IMR-90 (cell line): ENCODE measurements at regions not wholly inside any gene's neighbourhood (a gene's known extent, or its start where the extent isn't known, plus 50 kb on each side); places are given as distances from the start of the nearest gene placed in this dataset.

Source experiments
- ATAC-seq: fragments of 200-7000 bp; cut with Tn5 transposase; 2 replicates; pipeline ENCODE4 v1.9.1; 2020; ENCODE audit warnings: low read depth, mild to moderate bottlenecking, moderate library complexity
- BruUV-seq: library from RNA; stranded (reverse); fragments of 400-500 nt; replicated peaks from 2 replicates; lab custom pipeline; 2021; lab: Mats Ljungman, UMichigan
- CTCF ChIA-PET: fragments of 300-600 bp; formaldehyde crosslinking; extraction: SDS; loops from one replicate; lab custom pipeline; 2021; ENCODE audit warnings: antibody characterized with exemption; lab: Yijun Ruan, JAX
- POLR2A ChIA-PET: fragments of 300-600 bp; sonication (Branson Sonifier 250); formaldehyde crosslinking; loops from one replicate; lab custom pipeline; 2022; ENCODE audit warnings: antibody characterized with exemption; ENCODE audit not compliant: unreplicated experiment; lab: Charles Lee
- DNase-seq: peaks from one replicate; pipeline ENCODE4 v3.0.0; 2013
- H2AFZ ChIP-seq: replicated peaks from 2 replicates; pipeline ENCODE3; 2013; ENCODE audit warnings: low read length, mild to moderate bottlenecking; ENCODE audit not compliant: poor library complexity
- H2AK5ac ChIP-seq: 2 replicates; pipeline ENCODE4 v1.6.1; 2013; ENCODE audit warnings: low read depth, low read length, inconsistent platforms
- H2AK9ac ChIP-seq: replicated peaks from 2 replicates; pipeline ENCODE3; 2013; ENCODE audit warnings: mild to moderate bottlenecking, low read depth, low read length, moderate library complexity; ENCODE audit not compliant: poor library complexity
- H2BK120ac ChIP-seq: 2 replicates; pipeline ENCODE4 v1.6.1; 2013; ENCODE audit warnings: low read depth, low read length, inconsistent platforms
- H2BK15ac ChIP-seq: 3 replicates; pipeline ENCODE4 v1.6.1; 2013; ENCODE audit warnings: low read depth, low read length, inconsistent platforms
- H2BK20ac ChIP-seq: 2 replicates; pipeline ENCODE4 v1.6.1; 2013; ENCODE audit warnings: low read depth, mild to moderate bottlenecking, inconsistent platforms, low read length, moderate library complexity
- H2BK5ac ChIP-seq: 2 replicates; pipeline ENCODE4 v1.6.1; 2013; ENCODE audit warnings: mild to moderate bottlenecking, low read depth, low read length, inconsistent platforms; ENCODE audit not compliant: poor library complexity, severe bottlenecking
- H3K14ac ChIP-seq: replicated peaks from 2 replicates; pipeline ENCODE4 v1.6.1; 2013; ENCODE audit warnings: low read depth, low read length, inconsistent platforms
- H3K18ac ChIP-seq: 2 replicates; pipeline ENCODE4 v1.6.1; 2013; ENCODE audit warnings: low read depth, low read length, control low read depth
- H3K23ac ChIP-seq: 2 replicates; pipeline ENCODE4 v1.6.1; 2013; ENCODE audit warnings: low read depth, low read length, inconsistent platforms
- H3K27ac ChIP-seq: 2 replicates; pipeline ENCODE4 v1.5.1; 2013; ENCODE audit warnings: mild to moderate bottlenecking, control low read depth, low read length; ENCODE audit not compliant: insufficient read depth
- H3K27me3 ChIP-seq: 2 replicates; pipeline ENCODE4 v1.6.1; 2013; ENCODE audit warnings: low read length; ENCODE audit not compliant: control insufficient read depth, insufficient read depth
- H3K36me3 ChIP-seq: 2 replicates; pipeline ENCODE4 v1.6.1; 2013; ENCODE audit warnings: low read length, mixed read lengths; ENCODE audit not compliant: control insufficient read depth, insufficient read depth
- H3K4ac ChIP-seq: 2 replicates; pipeline ENCODE4 v1.6.1; 2013; ENCODE audit warnings: low read depth, low read length, inconsistent platforms
- H3K4me1 ChIP-seq: 2 replicates; pipeline ENCODE4 v1.6.1; 2013; ENCODE audit warnings: low read length, mixed read lengths; ENCODE audit not compliant: control insufficient read depth, insufficient read depth
- H3K4me2 ChIP-seq: 2 replicates; pipeline ENCODE4 v1.6.1; 2013; ENCODE audit warnings: low read depth, mild to moderate bottlenecking, control low read depth, low read length, moderate library complexity
- H3K4me3 ChIP-seq: 2 replicates; pipeline ENCODE4 v1.5.1; 2013; ENCODE audit warnings: low read depth, mild to moderate bottlenecking, control low read depth, low read length, moderate library complexity; ENCODE audit not compliant: insufficient read depth
- H3K56ac ChIP-seq: 2 replicates; pipeline ENCODE4 v1.6.1; 2013; ENCODE audit warnings: low read length, inconsistent platforms; ENCODE audit not compliant: insufficient read depth; ENCODE audit errors: extremely low read depth
- H3K79me1 ChIP-seq, 2 experiments: 2 replicates each; pipeline ENCODE4 v1.6.1; 2013; ENCODE audit warnings: low read length in 2 of 2, inconsistent platforms in 1 of 2, low read depth in 1 of 2
- H3K9ac ChIP-seq: 2 replicates; pipeline ENCODE4 v1.6.1; 2013; ENCODE audit warnings: low read depth, low read length, control low read depth
- H3K9me1 ChIP-seq: 2 replicates; pipeline ENCODE4 v1.6.1; 2013; ENCODE audit warnings: low read length, inconsistent platforms; ENCODE audit not compliant: insufficient read depth
- H3K9me3 ChIP-seq: 2 replicates; pipeline ENCODE4 v1.6.1; 2013; ENCODE audit warnings: low read length; ENCODE audit not compliant: control insufficient read depth, insufficient read depth
- H4K20me1 ChIP-seq: 2 replicates; pipeline ENCODE4 v1.6.1; 2013; ENCODE audit warnings: low read length, inconsistent platforms; ENCODE audit not compliant: insufficient read depth
- H4K5ac ChIP-seq: 2 replicates; pipeline ENCODE4 v1.6.1; 2013; ENCODE audit warnings: mild to moderate bottlenecking, low read depth, low read length, control low read depth
- H4K8ac ChIP-seq, 2 experiments: 2 replicates each; pipeline ENCODE4 v1.6.1; 2013; ENCODE audit warnings: low read depth in 2 of 2, low read length in 2 of 2, control low read depth in 1 of 2, inconsistent platforms in 1 of 2
- H4K91ac ChIP-seq: 2 replicates; pipeline ENCODE4 v1.6.1; 2013; ENCODE audit warnings: low read depth, low read length, inconsistent platforms; ENCODE audit not compliant: insufficient read depth
- CEBPB ChIP-seq: IDR thresholded peaks from 2 replicates; pipeline ENCODE4 v1.6.1; 2012; ENCODE audit warnings: low read depth, low read length, improper control_type of control experiment
- CHD1 ChIP-seq: IDR thresholded peaks from 2 replicates; pipeline ENCODE4 v1.6.1; 2012; ENCODE audit warnings: low read depth, low read length, improper control_type of control experiment
- FOS ChIP-seq: fragments of 150-350 bp; IDR thresholded peaks from 2 replicates; pipeline ENCODE4 v1.6.1; 2016; ENCODE audit warnings: low read depth, low read length
- MAFK ChIP-seq: IDR thresholded peaks from 2 replicates; pipeline ENCODE4 v1.6.1; 2012; ENCODE audit warnings: low read depth, low read length, improper control_type of control experiment
- MAZ ChIP-seq: IDR thresholded peaks from 2 replicates; pipeline ENCODE4 v1.6.1; 2012; ENCODE audit warnings: low read depth, mild to moderate bottlenecking, low read length, improper control_type of control experiment, moderate library complexity, borderline replicate concordance
- NFE2L2 ChIP-seq: fragments of 150-350 bp; IDR thresholded peaks from 2 replicates; pipeline ENCODE4 v1.6.1; 2016; ENCODE audit warnings: low read depth, mild to moderate bottlenecking, low read length
- POLR2A ChIP-seq: IDR thresholded peaks from 2 replicates; pipeline ENCODE4 v1.6.1; 2012; ENCODE audit warnings: mild to moderate bottlenecking, low read depth, low read length
- RCOR1 ChIP-seq: IDR thresholded peaks from 2 replicates; pipeline ENCODE4 v1.6.1; 2012; ENCODE audit warnings: mild to moderate bottlenecking, low read length, improper control_type of control experiment; ENCODE audit not compliant: insufficient replicate concordance
- RFX5 ChIP-seq: IDR thresholded peaks from 2 replicates; pipeline ENCODE4 v1.8.0; 2012; ENCODE audit warnings: low read depth, mild to moderate bottlenecking, low read length, moderate library complexity
- SMC3 ChIP-seq: fragments of 150-350 bp; IDR thresholded peaks from 2 replicates; pipeline ENCODE4 v1.6.1; 2016; ENCODE audit warnings: low read depth, mild to moderate bottlenecking, antibody characterized with exemption, low read length, moderate library complexity
- WGBS, 2 experiments: methylation state at CpG; one replicate each; pipeline versions ENCODE4 v1.1.5 to v1.1.7; 2013; ENCODE audit warnings: missing lambda C conversion rate in 2 of 2; ENCODE audit not compliant: insufficient read length in 1 of 2; ENCODE audit errors: extremely low coverage in 2 of 2; 5-methylcytosine and 5-hydroxymethylcytosine counted together
- dilution Hi-C: fragments of 300-500 bp; cut with HindIII; formaldehyde crosslinking; loops from one replicate; pipeline ENCODE4 v1.14.3; 2018; ENCODE audit warnings: low sequenced_read_pairs; ENCODE audit not compliant: unreplicated experiment
- in situ Hi-C: fragments of 300-500 bp; cut with MboI; formaldehyde crosslinking; loops from 3 replicates; pipeline ENCODE4 v1.14.3; 2019; ENCODE audit warnings: low sequenced_read_pairs, inconsistent platforms, mixed read lengths
- intact Hi-C: fragments of 100-400 bp; cut with micrococcal nuclease; formaldehyde crosslinking; loops from 2 replicates; pipeline ENCODE4 v1.10.0; 2022
- TF ChIP-seq, protein P1 (sequence below): fragments of 150-350 bp; IDR thresholded peaks from 2 replicates; pipeline ENCODE4 v1.6.1; 2017; ENCODE audit warnings: mild to moderate bottlenecking, antibody characterized with exemption, low read length, low read depth
- TF ChIP-seq, protein P2 (sequence below): conservative IDR thresholded peaks from 2 replicates; pipeline ENCODE4 v1.5.1; 2012; ENCODE audit warnings: mild to moderate bottlenecking, low read depth, low read length, improper control_type of control experiment

DNA sequence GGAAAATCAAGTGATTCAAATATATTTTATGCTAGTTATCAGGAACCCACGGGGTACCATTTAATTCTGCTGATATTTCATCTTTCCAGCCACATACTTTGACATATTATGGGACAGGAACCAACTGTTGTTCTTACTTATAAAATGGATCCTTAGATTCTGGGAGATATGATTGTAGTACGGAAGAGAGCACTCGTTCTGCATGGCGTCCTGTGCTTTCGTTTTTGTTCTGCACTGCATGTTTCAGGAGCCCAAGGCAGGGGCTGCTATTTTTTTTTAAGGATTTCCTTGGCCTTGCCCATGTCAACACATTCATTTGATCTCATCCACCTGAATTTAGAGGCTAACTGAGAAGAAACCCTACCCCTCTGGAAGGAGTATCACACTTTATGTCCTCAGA is 245.5 kb upstream of the TLL1 start:
- Histone ChIP-seq H3K36me3 (no peaks in the 10 kb centered on the region), H3K9me1 (no peaks in the 10 kb centered on the region), H3K9ac (no peak overlapping the region), H3K56ac (no peak overlapping the region), H3K4me2 (no peak overlapping the region), H3K9me3 (peaks cover 8% of the 10 kb centered on the region), H2BK20ac (no peak overlapping the region), H4K5ac (no peak overlapping the region), H2AFZ (no peak overlapping the region), H2AK9ac (no peak overlapping the region), H3K23ac (no peak overlapping the region), H4K91ac (no peak overlapping the region), H2BK120ac (no peak overlapping the region), H3K18ac (no peak overlapping the region), H3K4ac (no peak overlapping the region), H3K27ac (no peak overlapping the region), H3K27me3 (no peaks in the 10 kb centered on the region), H4K8ac (no peak overlapping the region), H4K20me1 (no peaks in the 10 kb centered on the region), H2BK5ac (no peak overlapping the region), H2AK5ac (no peak overlapping the region), H3K4me3 (no peak overlapping the region), H3K4me1 (no peaks in the 10 kb centered on the region), H2BK15ac (no peak overlapping the region), H3K79me1 (no peaks in the 10 kb centered on the region), H3K14ac (no peak overlapping the region)
- no peak for TF ChIP-seq CEBPB
- TF ChIP-seq MAFK, result no peak
- TF ChIP-seq FOS, result no peak
- TF ChIP-seq NFE2L2, result no peak
- no peak for TF ChIP-seq POLR2A
- no peak for TF ChIP-seq CHD1
- no peak for TF ChIP-seq RFX5
- no peak for TF ChIP-seq SMC3
- TF ChIP-seq, protein P1, sequence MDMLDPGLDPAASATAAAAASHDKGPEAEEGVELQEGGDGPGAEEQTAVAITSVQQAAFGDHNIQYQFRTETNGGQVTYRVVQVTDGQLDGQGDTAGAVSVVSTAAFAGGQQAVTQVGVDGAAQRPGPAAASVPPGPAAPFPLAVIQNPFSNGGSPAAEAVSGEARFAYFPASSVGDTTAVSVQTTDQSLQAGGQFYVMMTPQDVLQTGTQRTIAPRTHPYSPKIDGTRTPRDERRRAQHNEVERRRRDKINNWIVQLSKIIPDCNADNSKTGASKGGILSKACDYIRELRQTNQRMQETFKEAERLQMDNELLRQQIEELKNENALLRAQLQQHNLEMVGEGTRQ, result no peak
- TF ChIP-seq, protein P2, sequence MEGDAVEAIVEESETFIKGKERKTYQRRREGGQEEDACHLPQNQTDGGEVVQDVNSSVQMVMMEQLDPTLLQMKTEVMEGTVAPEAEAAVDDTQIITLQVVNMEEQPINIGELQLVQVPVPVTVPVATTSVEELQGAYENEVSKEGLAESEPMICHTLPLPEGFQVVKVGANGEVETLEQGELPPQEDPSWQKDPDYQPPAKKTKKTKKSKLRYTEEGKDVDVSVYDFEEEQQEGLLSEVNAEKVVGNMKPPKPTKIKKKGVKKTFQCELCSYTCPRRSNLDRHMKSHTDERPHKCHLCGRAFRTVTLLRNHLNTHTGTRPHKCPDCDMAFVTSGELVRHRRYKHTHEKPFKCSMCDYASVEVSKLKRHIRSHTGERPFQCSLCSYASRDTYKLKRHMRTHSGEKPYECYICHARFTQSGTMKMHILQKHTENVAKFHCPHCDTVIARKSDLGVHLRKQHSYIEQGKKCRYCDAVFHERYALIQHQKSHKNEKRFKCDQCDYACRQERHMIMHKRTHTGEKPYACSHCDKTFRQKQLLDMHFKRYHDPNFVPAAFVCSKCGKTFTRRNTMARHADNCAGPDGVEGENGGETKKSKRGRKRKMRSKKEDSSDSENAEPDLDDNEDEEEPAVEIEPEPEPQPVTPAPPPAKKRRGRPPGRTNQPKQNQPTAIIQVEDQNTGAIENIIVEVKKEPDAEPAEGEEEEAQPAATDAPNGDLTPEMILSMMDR, result no peak
- TF ChIP-seq MAZ, result no peak
- no peak for TF ChIP-seq RCOR1
- intact Hi-C loops (no loop called here), dilution Hi-C loops (no loop called here), in situ Hi-C loops (no loop called here)
- ATAC-seq (no peak), DNase-seq (no peak)
- ChIA-PET CTCF (no interaction called here), POLR2A (no interaction called here)
- WGBS, 2 experiments, result no CpG with 5 or more reads among the region's 5 CpGs
- no TSS peak for BruUV-seq
